Colonic mucosa (tissue), 4 donors: ENCODE measurements at regions not wholly inside any gene's neighbourhood (a gene's known extent, or its start where the extent isn't known, plus 50 kb on each side); places are given as distances from the start of the nearest gene placed in this dataset.

ENCODE experiments used
- DNase-seq: peaks from one replicate; pipeline ENCODE4 v3.0.0-alpha.2; 2020
- H3K27ac ChIP-seq: fragments of 200-600 bp; one replicate; pipeline ENCODE4 v1.8.0; 2021
- H3K27me3 ChIP-seq: fragments of 200-600 bp; one replicate; pipeline ENCODE4 v1.8.0; 2021
- H3K36me3 ChIP-seq: fragments of 200-600 bp; one replicate; pipeline ENCODE4 v1.8.0; 2021
- H3K4me1 ChIP-seq: fragments of 200-600 bp; one replicate; pipeline ENCODE4 v1.8.0; 2021; ENCODE audit warnings: mild to moderate bottlenecking
- H3K4me3 ChIP-seq: fragments of 200-600 bp; one replicate; pipeline ENCODE4 v1.8.0; 2021
- H3K9ac ChIP-seq, 2 donors: one replicate each; pipeline ENCODE4 v1.7.0; 2013; ENCODE audit warnings: control low read depth in 2 of 2, low read depth in 2 of 2, low read length in 2 of 2
- H3K9me3 ChIP-seq: fragments of 200-600 bp; one replicate; pipeline ENCODE4 v1.8.0; 2021
- CTCF ChIP-seq: fragments of 200-600 bp; IDR thresholded peaks from one replicate; pipeline ENCODE4 v1.8.0; 2022; ENCODE audit warnings: antibody characterized with exemption, mild to moderate bottlenecking
- intact Hi-C: fragments of 100-400 bp; cut with DNase I; formaldehyde crosslinking; loops from one replicate; pipeline ENCODE4 v1.14.1; 2022
- donor health status: healthy.
- donor health status: DM: no; HTN: no; CAD: no.
- donor health status: DM: no; HTN: no; CAD: no.

- no peak overlapping the region for H3K4me3 ChIP-seq
- no peak overlapping the region for H3K27ac ChIP-seq
- no peak for DNase-seq
- H3K4me1 ChIP-seq = no peaks in the 10 kb centered on the region
- no peaks in the 10 kb centered on the region for H3K36me3 ChIP-seq
- no peak for TF ChIP-seq CTCF
- no peak overlapping the region for H3K9ac ChIP-seq
- no peaks in the 10 kb centered on the region for H3K27me3 ChIP-seq
- intact Hi-C loops = no loop called here
- H3K9me3 ChIP-seq = no peaks in the 10 kb centered on the region
These were observed 1626.9 kb upstream of the SLC10A2 start for GRCh38 chr13:104693126-104693525.

- H3K27ac ChIP-seq = no peak overlapping the region
- no peak overlapping the region for H3K4me3 ChIP-seq
- intact Hi-C loops = no loop called here
- H3K4me1 ChIP-seq = no peaks in the 10 kb centered on the region
- no peak for DNase-seq
- no peaks in the 10 kb centered on the region for H3K9me3 ChIP-seq
- H3K36me3 ChIP-seq = no peaks in the 10 kb centered on the region
- H3K9ac ChIP-seq = no peak overlapping the region
- H3K27me3 ChIP-seq = no peaks in the 10 kb centered on the region
- TF ChIP-seq CTCF = no peak
These were observed 1625.7 kb upstream of the SLC10A2 start for GRCh38 chr13:104691767-104692467.

GRCh38 chr13:104686484-104686883 lies 1620.3 kb upstream of the SLC10A2 start:
- Histone ChIP-seq H3K27me3 (no peaks in the 10 kb centered on the region), H3K27ac (no peak overlapping the region), H3K9ac (no peak overlapping the region), H3K9me3 (no peaks in the 10 kb centered on the region), H3K4me3 (no peak overlapping the region), H3K36me3 (no peaks in the 10 kb centered on the region), H3K4me1 (no peaks in the 10 kb centered on the region)
- intact Hi-C loops = no loop called here
- TF ChIP-seq CTCF = no peak
- DNase-seq = no peak

- no peak for TF ChIP-seq CTCF
- Histone ChIP-seq H3K4me1 (no peaks in the 10 kb centered on the region), H3K27ac (no peak overlapping the region), H3K4me3 (no peak overlapping the region), H3K27me3 (no peaks in the 10 kb centered on the region), H3K9ac (no peak overlapping the region), H3K9me3 (no peaks in the 10 kb centered on the region), H3K36me3 (no peaks in the 10 kb centered on the region)
- DNase-seq = no peak
- intact Hi-C loops = no loop called here
These were observed 1617.6 kb upstream of the SLC10A2 start for GRCh38 chr13:104683789-104684188.

- no peaks in the 10 kb centered on the region for H3K36me3 ChIP-seq
- no peak overlapping the region for H3K27ac ChIP-seq
- no peak overlapping the region for H3K9ac ChIP-seq
- H3K4me3 ChIP-seq = no peak overlapping the region
- H3K4me1 ChIP-seq = no peaks in the 10 kb centered on the region
- intact Hi-C loops = no loop called here
- no peak for DNase-seq
- no peaks in the 10 kb centered on the region for H3K9me3 ChIP-seq
- TF ChIP-seq CTCF = no peak
- no peaks in the 10 kb centered on the region for H3K27me3 ChIP-seq
These were observed 1611.9 kb upstream of the SLC10A2 start for GRCh38 chr13:104678161-104678560.
